ENCODE measurements at regions not wholly inside any gene's neighbourhood (a gene's known extent, or its start where the extent isn't known, plus 50 kb on each side); places are given as distances from the start of the nearest gene placed in this dataset.

DNA sequence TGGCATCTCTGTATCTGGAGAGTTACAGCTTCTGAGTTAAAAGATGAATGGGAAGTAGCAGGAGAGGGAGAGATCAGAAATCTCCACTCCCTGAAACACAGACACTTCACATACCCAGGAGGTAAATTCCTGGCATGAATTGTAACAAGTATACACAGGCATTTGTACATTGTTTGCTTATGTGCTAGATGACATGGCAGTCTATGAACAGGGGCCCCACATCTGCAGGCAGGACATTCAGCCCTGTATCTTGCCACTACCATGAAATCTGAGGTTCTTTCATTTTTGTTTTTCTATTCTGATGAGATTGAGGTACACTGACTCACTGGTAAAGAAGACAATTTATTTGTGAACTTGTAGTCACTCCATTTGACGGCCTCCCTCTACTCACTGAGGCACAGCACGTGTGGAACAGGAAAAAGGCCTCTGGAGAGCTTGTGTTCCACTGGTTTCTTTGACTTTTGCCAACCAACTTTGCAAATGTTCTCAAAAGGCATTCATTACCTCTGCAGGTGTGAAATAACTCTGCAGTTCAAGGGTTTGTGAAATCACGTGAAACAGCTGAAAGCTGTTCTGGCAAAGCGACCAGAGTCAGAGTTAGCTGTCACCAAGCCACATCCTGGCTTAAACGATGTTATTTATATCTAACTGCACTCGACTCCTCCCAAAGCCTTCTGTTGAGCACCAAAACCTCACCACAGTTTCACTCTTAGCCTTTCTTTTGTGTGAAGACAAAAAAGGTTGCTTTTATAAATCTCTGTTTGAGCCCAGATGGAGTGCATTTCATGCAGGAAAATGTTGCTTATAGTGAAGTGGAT, 401.3 kb upstream of the CFAP20DC start:
- peak in 1 of 58 donors; percentile 5 for DNase-seq

DNA sequence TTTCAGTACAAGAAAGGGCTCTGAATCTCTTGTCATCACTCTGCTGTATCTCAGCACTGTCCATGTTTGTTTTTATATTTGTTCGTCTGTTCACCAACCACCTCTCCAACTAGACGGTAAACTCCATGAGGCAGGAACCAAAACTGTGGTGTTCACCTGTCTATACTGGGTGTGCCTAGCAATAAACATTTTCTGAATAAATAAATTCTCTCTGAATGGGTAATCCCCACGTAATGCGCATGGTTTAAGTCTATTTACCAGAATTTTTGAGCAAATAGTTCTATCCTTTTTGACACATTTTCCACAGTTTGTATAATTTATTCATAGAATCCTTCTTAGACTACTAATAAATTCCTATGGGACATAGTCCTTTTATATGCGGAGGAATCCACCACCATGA, 400.6 kb upstream of the CFAP20DC start:
- no peak for DNase-seq

DNA sequence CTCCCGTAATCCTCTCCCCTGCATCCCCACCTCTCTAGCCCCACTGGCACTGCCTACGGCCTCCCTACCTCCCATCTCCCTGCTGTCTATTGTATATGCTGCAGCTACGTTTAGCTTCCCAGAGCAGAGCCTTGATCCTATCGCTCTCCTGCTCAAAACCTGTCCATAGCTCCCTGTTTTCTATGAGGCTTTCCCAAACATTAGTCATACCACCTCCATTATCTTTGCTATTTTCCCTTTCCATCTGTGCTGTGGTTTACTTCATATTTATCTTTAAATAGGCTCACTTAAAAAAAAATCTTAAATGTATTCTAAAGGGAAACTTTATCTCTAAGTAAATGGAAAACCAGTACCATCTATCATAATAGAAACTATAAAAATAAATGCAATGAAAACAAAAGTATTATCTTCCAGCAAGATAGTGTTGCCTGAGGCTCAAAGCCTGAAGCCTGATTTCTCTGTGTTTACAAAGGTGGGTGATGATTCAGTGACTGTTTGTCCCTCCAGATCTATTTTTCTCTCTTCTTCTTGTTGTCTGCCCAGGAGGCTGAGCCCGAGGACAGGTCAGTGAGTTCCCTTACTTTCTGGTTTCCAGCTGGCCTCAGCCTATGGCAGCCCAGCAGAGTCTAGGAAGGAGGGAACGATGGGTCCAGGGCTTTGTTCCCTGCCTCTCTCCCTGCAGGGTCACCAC, 397.1 kb upstream of the CFAP20DC start:
- DNase-seq = peak in 3 of 58 donors; percentile 2 to 6 (median 3)

DNA sequence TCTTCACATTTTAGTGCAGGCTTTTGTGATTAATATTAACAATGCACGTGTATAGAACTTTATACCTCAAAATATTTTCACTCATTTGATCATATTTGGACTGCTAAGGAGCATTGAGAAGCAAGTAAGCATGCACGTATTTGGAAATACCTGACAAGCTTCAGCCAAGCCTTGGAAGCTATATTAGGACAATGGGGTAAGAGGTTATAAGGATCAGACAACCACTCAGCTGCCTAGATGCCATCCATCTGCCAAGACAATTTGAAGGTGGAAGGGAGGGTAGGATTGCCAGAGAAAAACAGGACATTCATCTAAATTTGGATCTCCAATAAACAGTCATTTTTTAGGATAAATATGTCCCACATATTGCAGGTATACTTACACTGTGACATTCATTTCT, 394.9 kb upstream of the CFAP20DC start:
- no peak for DNase-seq

DNA sequence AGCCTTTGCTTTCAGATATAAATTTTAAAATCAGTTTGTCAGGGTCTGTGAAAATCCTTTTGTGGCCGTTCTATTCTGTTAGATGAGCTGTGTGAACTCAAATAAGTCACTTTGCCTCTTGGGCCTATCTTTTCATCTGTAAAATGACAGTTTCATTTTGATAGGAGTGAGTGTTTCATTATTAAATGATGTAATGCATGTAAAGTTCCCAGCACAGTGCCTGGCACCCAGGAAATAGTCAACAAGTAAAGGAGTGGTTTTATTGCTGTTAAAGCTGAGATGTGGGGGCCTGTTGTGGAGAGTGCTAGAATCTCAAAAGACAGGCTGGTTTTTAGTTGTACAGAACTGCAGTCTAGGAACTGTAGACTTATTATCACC, 394.5 kb upstream of the CFAP20DC start:
- no peak for DNase-seq

DNA sequence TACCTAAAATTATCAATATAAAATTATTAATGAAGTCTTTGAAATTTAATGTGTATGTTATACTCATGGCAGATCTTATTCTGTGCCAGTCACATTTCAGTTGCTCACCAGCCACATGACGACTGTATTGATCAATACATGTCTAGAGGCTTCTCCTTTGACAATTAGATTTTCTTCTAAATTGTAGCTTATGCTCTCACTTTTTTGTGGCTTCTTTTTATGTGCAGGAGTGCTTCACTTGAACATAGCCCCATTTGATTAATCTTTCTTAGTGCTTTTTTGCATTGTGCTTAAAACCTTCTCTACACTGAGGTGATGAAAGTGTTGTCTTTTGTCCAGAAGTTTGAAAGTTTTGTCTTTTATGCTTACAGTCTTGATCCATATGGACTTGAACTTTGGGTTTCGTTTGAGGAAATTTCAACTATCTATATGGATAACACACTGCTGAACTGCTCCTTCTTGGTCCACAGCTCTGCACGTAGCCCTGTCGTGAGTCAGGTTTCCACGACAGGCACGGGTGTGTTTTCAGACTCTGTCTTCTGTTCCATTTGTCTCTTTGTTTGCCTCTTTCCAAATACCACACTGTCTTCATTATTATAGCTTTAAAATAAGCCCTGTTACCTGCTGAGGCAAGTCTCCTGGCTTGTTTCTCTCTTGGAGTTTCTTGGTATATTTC, 393.9 kb upstream of the CFAP20DC start:
- no peak for DNase-seq

DNA sequence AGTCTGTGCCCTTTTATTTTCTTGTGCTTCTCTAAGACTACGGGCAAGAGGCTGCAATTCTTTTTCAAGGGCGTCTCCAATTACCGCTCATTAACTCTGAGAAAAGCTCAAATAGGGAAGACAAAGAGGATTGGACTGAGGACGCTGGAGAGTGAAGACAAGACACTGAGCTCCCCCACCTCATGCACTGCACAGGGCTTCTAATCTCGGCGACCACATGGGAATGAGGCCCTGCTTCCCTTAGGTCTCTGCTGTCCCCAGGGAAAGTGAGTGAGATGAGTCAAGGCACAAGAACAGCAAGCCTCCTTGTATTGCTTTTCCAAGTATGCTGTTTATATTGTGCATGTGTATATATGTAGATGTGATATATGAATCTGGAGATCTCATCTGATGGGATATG, 392.2 kb upstream of the CFAP20DC start:
- DNase-seq = no peak

DNA sequence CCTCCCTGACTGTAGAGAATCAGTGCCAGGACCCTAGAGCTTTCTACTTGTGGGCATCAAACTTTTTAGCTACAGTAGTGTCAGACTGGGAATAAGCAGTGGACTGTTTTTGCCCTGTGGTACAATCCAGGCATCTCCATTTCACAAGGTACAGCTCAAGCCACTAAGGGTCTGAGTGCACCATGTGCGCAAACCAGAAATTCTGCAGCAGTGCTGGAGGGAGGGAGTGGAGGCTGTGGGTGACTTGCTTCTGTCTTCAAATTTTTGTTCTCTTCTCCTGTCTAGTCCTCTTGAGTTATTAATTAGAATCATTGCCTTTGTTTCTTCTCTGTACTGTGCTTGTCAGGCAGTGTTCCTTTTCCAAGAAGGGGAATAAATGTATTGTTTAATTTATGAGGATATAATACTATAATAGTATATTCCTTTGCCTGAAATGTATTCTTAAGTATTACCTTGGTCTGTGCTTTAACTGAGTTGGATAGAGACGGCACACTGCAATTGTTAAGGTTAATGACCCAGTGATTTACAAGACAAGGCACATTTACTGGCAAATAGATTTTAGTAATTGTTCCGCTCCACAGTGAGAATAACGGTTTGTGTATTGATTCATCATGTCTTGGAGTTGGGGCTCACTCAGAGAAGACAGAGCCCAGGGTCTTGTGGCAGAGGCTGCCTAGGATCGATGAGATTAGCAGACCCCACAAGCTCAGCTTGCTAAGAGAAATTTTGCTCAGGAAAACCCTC, 390.6 kb upstream of the CFAP20DC start:
- no peak for DNase-seq

DNA sequence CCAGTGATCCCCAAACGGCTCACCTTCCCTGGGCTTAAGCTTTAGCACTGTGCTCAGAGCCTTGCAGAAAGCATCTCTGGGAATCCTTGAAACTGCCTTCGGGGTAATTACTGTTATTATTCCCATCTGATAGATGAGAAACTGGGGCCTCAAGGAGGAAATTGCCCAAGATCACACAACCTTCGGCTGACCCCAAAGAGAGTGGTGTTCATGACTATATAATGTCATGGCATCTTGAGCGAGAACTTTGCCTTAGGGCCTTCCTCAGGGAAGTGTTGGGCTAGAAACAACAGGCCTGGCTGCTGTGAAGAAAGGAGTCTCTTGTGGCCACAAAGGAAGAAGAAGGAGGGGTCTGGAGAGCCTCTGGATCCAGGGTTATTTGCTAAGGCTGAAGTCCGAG, 388.7 kb upstream of the CFAP20DC start:
- DNase-seq = no peak

DNA sequence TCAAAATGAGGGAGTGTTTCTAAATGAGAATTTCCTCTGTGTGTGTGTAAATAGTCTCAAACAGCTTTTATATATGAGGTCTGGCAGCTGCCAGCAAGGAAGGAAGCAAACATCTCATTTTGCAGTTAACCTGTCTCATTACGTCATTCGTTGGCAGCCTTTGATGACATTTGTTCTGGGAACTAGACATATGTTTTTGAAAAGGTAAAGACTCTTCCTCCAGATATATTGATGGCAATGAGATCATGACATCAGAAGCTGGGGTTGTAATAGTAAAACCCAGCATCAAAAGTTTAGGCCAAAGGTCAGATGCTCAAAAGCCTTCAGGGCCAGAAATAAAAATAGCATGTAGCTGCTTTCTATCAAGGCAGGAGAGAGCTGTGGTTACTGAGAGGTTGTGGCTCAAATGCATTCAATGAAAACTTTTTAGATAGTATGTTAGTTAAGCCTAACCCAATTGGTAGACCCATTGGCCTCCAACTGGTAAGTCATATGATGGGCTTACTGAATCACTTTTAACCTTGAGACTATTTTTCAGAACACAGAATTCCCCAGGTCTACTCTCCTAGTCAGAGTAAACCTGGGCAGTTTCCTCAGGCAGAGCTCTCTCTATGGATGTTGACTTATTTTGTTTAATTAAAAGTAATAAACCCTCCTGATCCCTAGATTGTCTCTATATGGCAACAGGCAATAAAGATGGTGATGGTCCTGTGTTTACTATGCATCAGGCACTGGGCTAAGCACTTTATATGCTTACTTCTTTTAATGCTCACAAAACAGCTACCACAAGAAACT, 386.5 kb upstream of the CFAP20DC start:
- no peak for DNase-seq

DNA sequence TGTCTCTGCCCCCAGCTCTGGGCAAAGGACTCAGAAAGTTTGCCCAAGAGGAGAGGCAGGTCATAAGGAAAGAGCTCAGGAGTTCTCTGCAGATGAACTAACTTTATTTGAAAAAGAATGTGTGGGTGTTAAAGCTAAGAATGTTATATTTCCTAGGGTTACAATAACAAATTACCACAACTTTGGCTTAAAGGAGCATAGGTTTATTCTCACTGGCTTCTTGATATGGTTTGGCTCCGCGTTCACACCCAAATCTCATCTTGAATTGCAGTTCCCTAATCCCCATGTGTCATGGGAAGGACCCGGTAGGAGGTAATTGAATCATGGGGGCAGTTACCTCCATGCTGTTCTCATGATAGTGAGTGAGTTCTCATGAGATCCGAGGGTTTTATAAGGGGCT, 383.7 kb upstream of the CFAP20DC start:
- DNase-seq = no peak

DNA sequence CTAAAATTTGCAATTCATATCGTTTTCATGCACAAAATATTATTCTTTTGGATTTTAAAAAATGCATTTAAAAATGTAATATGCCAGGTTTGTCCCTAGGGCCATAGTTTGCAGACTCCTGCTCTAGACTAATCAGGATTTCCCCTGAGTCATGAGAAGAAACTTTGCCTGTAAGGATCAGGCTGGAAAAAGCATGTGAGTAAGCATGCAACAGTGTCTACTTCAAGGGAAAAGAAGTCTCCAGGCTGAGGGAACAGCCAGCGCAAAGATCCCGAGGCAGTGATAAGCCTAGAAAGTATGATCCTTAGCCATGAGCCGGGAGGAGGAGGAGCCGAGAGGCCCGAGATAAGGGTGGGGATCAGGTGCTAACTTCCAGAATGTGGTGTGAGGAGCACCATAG, 382.8 kb upstream of the CFAP20DC start:
- DNase-seq = no peak

DNA sequence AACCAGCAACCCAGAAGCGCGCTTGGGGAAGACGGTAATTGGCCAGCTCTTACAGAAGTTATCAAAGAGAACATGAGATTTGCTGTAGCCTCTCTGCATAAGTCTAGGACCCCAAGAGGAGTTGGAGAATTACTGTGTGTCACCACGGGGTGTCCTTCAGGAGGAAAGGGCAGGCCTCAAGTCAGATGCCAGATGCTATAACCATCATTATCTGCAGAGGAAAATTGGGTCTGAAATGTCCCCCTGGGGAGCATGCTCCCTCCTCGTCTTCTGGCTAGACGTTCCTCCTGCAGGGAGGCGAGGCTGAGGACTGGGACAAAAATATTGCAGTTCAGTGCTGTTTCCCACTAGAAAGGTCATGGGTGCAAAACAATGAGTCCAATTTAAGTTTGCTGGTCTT, 380.5 kb upstream of the CFAP20DC start:
- no peak for DNase-seq

DNA sequence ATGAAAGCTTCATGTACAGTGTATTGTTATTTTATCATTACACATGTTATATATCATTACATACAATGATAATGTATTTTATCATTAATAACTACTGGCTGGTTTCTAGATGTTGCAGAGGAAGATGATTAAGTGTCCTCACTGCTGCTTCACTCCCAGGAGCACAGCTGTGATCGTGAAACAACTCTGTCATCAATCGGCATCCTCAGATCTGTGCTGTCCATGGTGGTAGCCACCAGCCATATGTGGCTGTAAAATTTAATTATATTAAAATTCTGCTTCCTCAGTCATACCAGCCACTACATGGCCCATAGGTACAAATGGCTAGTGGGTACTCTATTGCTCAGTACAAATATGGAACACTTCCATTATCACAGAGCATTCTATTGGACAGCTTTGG, 379.4 kb upstream of the CFAP20DC start:
- DNase-seq = no peak

DNA sequence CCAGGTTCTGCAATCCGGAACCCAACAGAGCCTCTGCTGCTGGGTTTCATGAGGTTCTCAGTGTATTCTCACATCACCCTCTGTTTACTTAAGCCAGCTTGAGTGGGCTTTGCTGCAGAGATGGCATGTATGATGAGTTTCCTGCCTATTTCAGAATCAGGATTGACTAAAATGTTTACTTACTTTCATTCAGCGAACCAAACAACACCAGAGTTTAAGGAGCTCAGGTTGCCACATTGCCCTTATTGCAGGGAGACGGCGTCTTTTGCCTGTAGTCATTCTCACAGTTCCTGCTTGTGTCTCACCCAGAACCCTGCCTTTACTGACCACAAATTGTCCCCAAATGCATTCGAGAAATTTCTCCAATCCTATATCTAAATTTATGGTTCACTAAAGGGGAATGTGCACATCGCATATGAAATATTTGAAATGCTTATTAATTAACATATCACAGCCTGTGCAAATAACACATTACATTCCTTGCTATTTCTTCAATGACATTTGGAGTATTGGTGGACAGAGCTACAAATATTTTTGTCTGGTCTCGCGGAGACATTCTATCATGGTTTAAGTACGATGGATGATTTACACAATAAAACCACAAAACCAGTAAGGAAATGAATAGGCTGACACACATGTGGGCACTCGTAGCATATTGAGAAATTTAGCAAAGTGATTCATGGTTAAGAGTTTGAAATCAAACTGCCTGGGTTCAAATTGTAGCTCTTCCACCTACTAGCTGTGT, 377.2 kb upstream of the CFAP20DC start:
- DNase-seq = no peak

DNA sequence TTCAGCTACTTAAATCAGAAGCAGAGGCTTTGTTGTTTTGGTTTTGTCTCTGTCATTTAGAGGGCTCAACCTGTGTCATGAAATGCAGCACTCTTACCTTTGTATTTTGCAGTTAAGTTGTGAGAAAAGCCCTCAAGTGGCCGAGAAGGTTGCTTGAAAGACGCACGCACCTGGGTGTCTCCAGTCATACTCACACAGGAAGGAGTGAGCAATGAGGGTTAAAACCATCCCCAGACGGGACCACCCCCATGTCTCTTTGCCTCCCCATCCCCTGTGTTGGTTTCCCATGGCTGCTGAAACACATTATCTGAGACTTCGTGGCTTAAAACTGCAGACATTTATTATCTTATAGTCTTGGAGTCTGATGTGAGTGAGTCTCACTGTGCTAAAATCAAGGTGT, 376.1 kb upstream of the CFAP20DC start:
- no peak for DNase-seq

DNA sequence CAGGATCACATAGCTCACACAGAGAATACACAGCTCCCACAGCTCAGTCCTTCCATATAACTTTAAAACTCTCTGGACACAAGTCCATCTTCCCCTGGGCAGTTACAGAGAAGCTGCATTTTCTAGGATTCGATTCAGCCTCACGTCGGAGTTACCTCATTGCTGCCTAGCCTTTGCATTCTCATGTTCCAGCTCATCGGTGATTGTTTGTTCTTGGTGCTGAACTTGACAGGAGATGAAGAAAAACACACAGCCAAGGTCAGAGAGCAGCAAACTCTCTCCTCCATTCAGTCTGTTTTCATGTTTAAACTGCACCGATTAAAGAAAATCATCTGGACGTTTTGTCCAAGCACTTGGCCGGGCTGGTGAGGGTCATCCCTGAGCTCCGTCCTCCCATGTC, 375.5 kb upstream of the CFAP20DC start:
- DNase-seq = no peak

DNA sequence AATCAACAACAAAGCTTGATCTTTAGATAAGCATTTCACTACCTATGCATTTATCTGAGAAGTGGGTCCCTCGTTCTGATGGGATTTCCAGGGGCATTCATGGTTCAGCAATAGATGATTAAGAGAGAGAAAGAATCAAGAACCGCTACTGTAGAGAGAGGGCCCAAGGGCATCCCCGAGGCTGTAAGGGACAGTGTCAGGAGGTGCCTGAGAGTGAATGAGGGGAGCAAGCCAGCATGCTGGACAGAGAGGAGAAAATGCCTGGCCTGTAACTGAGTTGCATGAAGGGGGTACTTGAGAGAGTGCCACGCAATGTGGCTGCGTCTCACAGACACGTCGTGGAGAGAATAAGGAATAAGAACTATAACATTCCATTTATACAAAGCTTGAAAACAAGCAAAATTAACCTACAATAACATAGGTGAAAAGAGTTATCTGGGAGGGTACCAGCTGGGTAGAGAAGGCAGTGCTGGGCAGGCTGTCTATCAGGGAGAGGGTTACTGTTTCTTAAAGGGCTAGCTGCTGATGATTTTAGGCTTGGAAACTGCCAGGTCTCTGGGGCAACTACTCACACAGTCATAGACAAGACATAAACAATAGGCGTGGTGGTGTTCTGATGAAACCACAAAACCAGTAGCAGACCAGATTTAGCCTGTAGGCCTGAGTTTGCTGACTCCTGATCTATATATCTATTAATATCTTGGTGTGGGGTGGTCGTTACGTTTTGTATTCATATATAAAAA, 374.6 kb upstream of the CFAP20DC start:
- no peak for DNase-seq

DNA sequence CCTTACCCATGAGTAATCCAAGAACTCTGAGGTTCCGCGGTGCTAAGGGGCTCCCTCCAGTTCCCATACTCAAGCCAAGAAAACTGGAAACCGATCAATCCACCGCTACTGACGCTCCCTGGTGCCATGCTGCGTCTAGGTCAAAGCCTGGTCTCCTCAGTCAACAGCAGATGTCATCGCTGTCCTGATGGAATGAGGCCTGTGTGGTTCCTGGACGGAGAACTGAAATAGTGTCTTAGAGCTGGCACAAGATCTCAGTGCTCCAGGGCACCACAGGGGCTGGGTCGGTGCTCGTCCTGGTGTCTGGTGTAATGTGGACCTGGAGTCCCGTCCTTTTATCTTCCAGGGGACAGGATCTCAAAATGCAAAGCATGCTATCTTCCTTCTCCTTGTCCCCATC, 373.9 kb upstream of the CFAP20DC start:
- DNase-seq = no peak

Measured in anterior cingulate cortex (tissue), 58 donors.